Fibroblast of lung (primary cell): ENCODE measurements at regions not wholly inside any gene's neighbourhood (a gene's known extent, or its start where the extent isn't known, plus 50 kb on each side); places are given as distances from the start of the nearest gene placed in this dataset.

ENCODE experiments used
- EZH2 ChIP-seq: IDR thresholded peaks from 2 replicates; pipeline ENCODE4 v1.5.1; 2012; ENCODE audit warnings: low read length, control low read depth, mild to moderate bottlenecking; ENCODE audit errors: missing control alignments
- TF ChIP-seq, protein P1 (sequence below), 2 donors: IDR thresholded peaks in 1 of 2; conservative IDR thresholded peaks in 1 of 2; 1 replicate in 1 of 2; 2 replicates in 1 of 2; pipeline ENCODE4 v1.5.1; 2011 to 2012; ENCODE audit warnings: low read length in 2 of 2, control low read depth in 1 of 2, inconsistent platforms in 1 of 2, low read depth in 1 of 2, mild to moderate bottlenecking in 1 of 2

DNA sequence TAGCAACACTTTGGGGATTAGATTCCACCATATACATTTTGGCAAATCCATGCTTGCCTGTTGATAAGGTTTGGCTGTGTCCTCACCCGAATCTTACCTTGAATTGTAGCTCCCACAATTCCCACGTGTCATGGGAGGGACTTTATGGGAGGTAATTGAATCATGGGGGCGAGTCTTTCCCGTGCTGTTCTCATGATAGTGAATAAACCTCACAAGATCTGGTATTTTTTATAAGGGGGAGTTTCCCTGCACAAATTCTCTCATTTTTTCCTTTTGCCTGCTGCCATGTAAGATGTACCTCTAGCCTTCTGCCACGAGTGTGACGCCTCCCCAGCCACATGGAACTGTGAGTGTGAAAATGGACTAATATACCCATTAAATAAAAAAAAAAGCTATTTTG is 265.3 kb downstream of the MRPL39 start:
- no peak for TF ChIP-seq EZH2
- TF ChIP-seq, protein P1, sequence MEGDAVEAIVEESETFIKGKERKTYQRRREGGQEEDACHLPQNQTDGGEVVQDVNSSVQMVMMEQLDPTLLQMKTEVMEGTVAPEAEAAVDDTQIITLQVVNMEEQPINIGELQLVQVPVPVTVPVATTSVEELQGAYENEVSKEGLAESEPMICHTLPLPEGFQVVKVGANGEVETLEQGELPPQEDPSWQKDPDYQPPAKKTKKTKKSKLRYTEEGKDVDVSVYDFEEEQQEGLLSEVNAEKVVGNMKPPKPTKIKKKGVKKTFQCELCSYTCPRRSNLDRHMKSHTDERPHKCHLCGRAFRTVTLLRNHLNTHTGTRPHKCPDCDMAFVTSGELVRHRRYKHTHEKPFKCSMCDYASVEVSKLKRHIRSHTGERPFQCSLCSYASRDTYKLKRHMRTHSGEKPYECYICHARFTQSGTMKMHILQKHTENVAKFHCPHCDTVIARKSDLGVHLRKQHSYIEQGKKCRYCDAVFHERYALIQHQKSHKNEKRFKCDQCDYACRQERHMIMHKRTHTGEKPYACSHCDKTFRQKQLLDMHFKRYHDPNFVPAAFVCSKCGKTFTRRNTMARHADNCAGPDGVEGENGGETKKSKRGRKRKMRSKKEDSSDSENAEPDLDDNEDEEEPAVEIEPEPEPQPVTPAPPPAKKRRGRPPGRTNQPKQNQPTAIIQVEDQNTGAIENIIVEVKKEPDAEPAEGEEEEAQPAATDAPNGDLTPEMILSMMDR (conservative IDR thresholded peaks at IDR 0.05 in 1 of 2, IDR thresholded peaks at IDR 0.05 in 1 of 2; ENCODE audit: low read depth in 1 of 2, low read length in 2 of 2): no peak
